ENCODE measurements at regions not wholly inside any gene's neighbourhood (a gene's known extent, or its start where the extent isn't known, plus 50 kb on each side); places are given as distances from the start of the nearest gene placed in this dataset.

DNA sequence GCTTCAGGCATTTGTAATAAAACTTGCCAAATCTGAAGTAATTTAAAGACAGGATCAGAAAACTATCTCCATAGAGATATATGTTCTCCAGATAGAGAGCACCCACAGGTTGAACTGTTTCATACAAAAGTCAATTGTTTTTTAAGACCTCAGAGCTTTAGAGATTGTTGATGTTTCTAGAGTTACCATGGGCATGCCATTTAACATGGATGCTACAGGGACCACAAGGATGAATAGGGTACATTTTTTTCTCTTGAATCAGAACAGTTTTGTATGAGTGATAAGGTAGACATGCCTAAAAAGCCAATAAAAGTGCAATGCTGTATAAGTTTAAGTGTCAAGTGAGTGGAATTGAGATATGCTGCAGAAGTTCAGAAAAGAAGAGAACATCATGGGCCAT lies 511.0 kb upstream of the CAMK1G start:
- TF ChIP-seq, protein P1, sequence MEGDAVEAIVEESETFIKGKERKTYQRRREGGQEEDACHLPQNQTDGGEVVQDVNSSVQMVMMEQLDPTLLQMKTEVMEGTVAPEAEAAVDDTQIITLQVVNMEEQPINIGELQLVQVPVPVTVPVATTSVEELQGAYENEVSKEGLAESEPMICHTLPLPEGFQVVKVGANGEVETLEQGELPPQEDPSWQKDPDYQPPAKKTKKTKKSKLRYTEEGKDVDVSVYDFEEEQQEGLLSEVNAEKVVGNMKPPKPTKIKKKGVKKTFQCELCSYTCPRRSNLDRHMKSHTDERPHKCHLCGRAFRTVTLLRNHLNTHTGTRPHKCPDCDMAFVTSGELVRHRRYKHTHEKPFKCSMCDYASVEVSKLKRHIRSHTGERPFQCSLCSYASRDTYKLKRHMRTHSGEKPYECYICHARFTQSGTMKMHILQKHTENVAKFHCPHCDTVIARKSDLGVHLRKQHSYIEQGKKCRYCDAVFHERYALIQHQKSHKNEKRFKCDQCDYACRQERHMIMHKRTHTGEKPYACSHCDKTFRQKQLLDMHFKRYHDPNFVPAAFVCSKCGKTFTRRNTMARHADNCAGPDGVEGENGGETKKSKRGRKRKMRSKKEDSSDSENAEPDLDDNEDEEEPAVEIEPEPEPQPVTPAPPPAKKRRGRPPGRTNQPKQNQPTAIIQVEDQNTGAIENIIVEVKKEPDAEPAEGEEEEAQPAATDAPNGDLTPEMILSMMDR (IDR thresholded peaks at IDR 0.05; ENCODE audit: low read depth, low read length, missing control alignments), result no peak
- H3K4me3 ChIP-seq (ENCODE audit: low read depth, low read length), result no peak overlapping the region
- no peak for DNase-seq (ENCODE audit: low read depth)

DNA sequence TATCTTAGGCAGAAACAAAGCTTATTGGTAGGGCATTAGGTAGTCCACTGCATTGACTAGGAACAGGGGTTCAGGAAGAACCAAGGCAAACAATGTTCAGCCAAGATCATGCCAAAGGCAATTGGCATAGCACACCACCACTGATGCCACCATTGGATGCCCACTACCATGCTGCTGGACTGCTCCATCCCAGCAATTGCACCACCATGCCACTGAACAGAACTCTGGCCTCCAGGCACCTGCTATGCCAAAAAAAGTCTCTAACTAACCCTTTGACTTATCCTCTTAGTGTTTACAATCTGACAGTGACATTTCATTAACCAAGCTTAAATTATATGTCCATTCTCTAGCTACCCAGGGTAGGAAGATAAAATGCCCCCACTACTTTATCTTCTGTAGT lies 509.6 kb upstream of the CAMK1G start:
- DNase-seq (ENCODE audit: low read depth), result no peak
- no peak overlapping the region for H3K4me3 ChIP-seq (ENCODE audit: low read depth, low read length)
- TF ChIP-seq, protein P1 (IDR thresholded peaks at IDR 0.05; ENCODE audit: low read depth, low read length, missing control alignments), result no peak

DNA sequence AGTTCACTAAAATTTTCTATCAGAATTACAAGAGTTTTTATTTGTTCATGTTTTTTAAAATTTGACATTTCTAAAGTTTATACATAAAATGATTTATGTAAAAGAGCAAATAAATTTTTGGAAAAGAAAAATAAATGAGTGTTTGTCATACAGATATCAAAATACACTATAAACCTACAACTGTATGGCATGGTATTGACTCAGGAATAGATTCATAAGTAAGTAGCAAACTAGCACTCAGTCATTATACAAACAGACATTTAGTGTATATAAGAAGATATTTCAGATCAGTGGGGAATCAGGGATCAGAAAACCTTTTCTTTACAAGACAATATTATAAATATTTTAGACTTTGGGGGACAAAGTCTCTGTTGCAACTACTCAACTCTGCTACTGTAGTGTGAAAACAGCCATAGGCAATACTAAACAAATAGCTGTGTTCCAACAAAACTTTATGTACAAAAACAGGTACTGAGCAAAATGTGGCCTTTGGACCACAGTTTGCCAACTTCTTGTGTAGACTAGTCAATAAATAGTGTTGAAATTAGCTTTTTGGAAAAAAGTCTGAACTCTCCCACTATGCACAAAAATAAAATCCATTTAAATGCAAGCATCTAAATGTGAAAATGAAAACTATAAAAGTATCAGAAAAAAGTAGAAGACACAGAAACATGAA lies 508.8 kb upstream of the CAMK1G start:
- DNase-seq (ENCODE audit: low read depth), result no peak
- TF ChIP-seq, protein P1 (IDR thresholded peaks at IDR 0.05; ENCODE audit: low read depth, low read length, missing control alignments), result no peak
- H3K4me3 ChIP-seq (ENCODE audit: low read depth, low read length), result no peak overlapping the region

DNA sequence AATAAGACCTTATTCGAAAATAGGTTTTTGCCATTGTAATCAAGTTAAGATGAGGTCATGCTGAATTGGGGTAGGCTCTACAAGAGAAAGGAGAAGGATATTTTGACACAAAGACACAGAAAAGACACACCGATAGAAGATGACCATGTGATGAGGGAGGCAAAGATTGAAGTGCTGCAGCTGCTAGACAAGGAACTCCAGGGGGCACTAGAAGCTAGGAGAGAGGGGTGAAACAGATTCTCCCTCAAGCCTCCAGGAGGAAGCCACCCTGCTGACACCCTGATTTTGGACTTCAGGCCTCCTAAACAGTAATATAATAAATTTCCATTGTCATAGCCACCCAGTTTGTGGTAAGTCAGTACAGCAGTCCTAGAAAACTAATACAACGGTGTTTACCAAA lies 506.8 kb upstream of the CAMK1G start:
- H3K4me3 ChIP-seq (ENCODE audit: low read depth, low read length), result no peak overlapping the region
- TF ChIP-seq, protein P1 (IDR thresholded peaks at IDR 0.05; ENCODE audit: low read depth, low read length, missing control alignments), result peak; percentile 71
- no peak for DNase-seq (ENCODE audit: low read depth)

DNA sequence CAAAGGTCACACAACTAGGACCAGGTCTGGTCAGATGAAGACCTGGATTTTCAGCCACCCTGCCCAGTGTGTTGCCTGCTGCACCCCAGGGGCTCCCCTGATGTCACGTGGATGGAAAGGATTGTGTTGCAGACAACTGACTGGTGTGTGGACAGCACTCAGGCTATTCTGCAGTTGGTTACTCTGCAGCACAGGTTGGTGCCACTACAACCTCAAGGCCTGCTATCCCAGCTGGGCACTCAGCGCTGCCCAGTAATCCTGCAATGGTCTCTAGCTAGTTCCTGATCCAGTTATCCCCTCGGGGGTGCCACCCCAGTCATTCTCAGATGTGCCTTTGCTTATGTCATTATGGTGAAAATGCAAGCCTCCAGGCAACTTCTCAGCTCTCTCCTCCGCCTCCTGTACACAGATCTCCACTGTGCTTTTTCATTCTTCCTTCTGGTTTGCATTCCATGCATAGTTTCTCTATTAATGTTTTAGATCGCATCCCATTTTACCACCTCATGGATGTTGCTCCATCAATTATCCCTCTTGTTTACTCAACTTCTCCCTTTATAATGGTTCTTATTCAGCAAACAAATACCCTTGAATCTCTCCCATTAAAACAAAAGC lies 503.2 kb upstream of the CAMK1G start:
- TF ChIP-seq, protein P1 (IDR thresholded peaks at IDR 0.05; ENCODE audit: low read depth, low read length, missing control alignments), result no peak
- H3K4me3 ChIP-seq (ENCODE audit: low read depth, low read length), result no peak overlapping the region
- no peak for DNase-seq (ENCODE audit: low read depth)

DNA sequence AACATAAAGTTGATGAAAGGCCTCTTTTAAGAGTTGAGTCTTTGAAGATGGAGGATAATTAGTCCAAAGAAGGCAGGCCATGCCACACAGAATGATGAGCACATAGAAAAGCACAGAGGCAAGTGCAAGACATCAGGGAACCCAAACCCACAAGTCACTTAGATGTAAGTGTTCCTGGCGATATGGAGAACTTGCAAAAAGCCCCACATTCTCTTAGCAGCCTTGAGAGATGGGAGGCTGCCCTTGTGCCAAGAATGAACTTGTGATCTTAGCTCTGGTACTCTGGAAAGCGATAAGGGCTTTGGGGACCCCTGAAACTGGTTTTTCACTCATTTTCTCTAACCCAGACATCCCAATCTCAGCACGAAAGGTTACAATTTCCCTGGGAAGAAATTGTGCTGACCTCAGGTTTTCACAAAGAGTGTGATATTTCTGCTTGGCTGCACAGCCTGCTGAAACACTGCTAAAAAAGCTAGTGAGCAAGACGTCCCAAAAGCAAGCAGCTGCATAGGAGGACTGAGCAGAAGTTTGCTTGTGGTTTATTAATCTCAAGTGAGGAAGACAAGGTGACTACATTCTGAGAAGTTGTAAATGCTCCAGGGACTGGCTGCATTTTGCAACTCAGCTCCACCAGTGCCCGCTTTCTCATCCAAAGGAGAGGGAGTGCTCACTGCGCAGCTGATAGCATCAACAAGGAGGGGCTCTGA lies 496.9 kb upstream of the CAMK1G start:
- TF ChIP-seq, protein P1 (IDR thresholded peaks at IDR 0.05; ENCODE audit: low read depth, low read length, missing control alignments), result no peak

More for the DNA sequence above, 496.9 kb upstream of the CAMK1G start:
- no peak overlapping the region for H3K4me3 ChIP-seq (ENCODE audit: low read depth, low read length)
- peak; percentile 84 for DNase-seq (ENCODE audit: low read depth)
